Germinal center (tissue), 1 donor: ENCODE measurements at regions not wholly inside any gene's neighbourhood (a gene's known extent, or its start where the extent isn't known, plus 50 kb on each side); places are given as distances from the start of the nearest gene placed in this dataset.
"Not testable (repeated sequence)": the region's sequence is repeated elsewhere in the genome, so short reads cannot be mapped to it uniquely, and the experiment has no call there.

ENCODE experiments used
- DNase-seq: peaks from one replicate; pipeline ENCODE4 v3.0.0; 2012; ENCODE audit warnings: mixed read lengths, low spot score

DNA sequence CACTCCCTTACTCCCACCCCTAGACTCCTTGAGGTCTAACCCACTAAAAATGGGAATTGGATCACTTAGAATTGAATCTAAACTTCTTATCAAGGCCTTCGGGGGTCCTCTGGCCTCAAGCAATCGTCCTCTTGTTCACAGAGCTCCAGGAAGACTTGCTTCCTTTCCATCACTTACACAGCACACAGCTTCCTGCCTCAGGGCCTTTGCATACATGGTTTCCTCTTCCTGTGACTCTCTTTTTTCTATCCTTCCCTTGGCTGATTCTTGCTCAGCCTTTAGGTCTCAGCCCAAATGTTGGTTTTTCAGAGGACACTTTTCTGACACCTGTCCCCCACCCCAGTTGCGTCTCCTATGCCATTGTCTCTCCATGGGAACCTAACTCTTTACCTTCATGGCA is 50.0 kb upstream of the ALDH1B1 start:
- DNase-seq, result no peak

- no peak for DNase-seq
These were observed 50.4 kb upstream of the ALDH1B1 start for GRCh38 chr9:38342096-38342495.

DNA sequence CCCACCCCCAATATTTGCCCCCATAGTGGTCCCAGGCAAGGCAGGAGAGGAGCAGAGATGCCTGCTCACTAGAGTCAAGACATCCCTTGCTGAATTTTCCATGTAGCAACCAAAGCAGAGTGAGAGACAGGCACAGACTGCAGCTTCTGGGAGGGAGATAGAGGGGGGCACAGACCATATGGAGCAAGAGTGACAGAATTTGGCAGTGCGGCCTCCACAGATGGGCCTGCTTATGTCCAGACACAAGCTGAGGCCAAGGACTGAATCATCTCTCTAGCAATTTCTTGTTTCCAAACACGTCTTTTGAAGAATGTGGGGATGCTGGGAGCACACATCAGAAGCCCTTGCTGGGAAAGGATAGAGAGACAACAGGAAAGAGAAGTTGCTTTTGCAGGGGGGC is 53.0 kb upstream of the ALDH1B1 start:
- no peak for DNase-seq

DNA sequence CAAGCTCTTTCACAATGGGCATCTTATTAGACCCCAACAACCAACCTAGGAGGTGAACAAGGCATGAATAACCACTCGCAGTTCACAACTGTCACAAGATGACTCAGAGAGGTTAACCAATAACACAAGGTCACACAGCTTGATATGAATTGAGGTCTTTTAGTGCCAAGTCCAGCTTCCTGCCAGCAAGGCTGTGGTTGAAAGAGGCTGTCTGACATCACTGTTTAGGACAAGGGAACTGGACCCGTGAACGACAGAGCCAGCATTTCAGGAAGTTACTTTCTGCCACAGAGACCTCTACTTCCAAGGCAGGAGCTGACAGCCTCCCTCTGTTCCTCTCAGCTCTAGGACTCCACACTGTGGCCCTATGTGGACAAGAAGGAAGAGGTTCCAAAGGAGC is 53.4 kb upstream of the ALDH1B1 start:
- no peak for DNase-seq

- no peak for DNase-seq
These were observed 54.0 kb upstream of the ALDH1B1 start for GRCh38 chr9:38338342-38339018.

DNA sequence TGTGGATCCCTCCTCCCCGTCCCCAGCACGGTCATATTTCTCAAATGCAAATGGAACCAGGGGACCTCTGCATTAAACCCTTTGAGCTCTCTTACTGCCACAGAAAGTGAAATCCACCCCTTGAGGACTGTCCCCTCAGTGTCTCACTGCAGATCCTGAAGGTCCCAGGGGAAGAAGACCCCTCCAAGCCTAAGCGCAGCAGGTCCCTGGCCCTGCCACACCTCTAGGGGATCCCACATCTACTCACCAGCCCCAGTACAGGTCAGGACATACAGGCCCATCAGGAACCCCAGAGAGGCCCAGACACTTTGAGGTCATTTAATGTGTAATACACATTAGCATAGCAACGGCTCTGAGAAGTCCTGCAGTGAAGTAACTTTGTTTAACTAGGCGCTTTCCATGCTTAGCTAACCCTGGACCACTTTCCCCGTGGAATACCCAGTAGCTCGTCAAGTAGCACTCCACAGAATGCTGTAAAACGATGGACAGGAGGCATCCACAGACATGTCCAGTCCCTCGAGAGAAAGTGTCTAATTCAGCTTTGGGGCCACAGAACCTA is 54.7 kb upstream of the ALDH1B1 start:
- DNase-seq, result no peak

- no peak for DNase-seq
These were observed 55.3 kb upstream of the ALDH1B1 start for GRCh38 chr9:38337181-38337580.

DNA sequence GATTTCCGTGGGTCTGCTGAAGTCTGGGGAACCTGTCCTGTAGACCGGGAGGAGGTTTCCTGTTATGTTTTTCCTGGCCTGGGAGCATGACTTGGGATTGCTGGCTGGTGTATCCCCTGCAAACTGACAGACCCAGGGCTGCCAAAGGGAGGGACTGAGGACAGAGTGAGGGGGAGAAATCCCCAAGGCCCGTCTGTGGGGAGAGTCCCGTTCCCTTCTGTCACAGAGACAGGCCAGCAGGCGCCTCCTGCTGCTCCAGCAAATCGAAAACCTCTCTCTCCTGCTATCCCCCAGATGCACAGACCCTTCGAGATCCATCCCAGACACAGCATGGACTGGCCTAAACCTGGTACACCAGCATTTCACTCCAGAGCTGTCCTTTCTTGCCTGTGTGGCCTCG is 56.2 kb upstream of the ALDH1B1 start:
- no peak for DNase-seq

GRCh38 chr9:38335686-38336085 is 56.8 kb upstream of the ALDH1B1 start:
- no peak for DNase-seq

GRCh38 chr9:38334234-38334633 is 58.3 kb upstream of the ALDH1B1 start:
- no peak for DNase-seq

DNA sequence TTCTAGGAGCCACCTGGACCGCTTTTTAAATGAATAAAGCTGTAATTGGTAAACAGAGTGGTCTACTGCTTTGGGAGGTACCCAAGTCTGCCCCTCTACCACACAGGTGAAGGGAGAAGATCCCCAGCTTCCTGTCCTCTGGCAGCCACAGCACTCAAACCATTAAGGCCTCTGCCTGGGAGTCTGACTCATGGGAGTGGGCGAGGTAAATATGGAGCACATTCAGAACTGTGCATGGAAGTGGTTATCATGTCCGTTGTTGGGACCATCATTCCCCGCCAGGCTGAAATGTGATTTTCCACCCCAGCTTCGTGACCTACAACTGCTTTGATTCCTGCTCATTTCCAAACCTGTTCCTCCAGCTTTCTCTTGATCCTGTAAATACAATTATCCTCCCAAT is 59.5 kb upstream of the ALDH1B1 start:
- DNase-seq, result no peak

DNA sequence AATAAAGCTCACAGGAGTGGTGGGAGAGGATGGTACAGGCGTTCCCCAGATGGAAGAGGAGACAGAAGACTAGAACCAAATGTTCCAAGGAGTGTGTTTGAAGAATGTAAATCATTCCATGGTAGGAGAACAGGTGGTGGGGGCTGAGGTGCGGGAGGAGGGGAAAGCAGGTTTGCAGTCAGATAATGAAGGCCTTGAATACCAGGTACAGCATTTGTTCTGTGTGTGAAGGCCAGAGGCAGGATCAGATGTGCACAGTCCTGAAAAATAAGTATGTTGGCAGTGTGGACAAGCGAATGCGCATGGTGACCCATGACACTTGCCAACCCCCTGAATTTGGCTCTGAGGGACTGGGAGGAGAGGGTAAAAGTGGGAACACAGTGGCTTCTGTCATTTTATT is 59.9 kb upstream of the ALDH1B1 start:
- DNase-seq, result no peak

DNA sequence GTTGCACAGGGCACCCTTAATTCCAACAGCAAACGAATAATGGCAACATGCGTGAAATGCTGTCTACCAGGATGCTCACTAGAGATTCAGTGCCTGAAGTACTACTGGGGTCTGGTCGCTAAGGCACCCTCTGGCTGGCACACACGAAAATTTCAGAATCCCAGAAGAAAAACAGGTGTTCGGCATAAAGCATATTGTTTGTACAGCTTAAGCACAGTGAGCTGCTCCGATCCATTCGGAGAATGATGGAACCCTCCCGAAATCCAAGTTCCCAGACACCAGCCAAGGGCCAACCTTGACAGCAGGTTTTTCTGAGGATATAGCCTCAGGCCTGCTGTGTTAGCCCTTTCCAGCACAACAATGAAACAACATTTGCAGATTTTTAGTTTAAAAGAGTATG is 61.4 kb upstream of the ALDH1B1 start:
- no peak for DNase-seq

- no peak for DNase-seq
These were observed 62.5 kb upstream of the ALDH1B1 start for GRCh38 chr9:38329968-38330367.

DNA sequence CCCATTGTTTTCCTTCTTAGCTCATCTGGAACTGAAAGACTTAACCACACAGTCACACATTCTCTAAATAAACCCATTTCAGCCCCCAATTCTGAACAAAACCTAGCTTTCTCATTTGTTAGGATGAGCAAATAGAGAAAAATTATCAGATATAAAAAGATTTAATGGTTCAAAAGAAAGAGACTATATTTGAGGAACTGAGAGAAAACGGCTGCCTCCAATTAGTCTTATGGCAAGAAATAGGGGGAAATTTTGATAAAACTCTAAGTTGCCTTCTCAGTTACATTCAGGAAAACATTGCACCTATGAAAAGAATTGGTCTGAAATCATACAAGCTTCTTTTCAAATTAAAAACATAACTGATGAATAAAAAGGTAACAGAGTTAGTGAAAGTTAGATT is 63.7 kb upstream of the ALDH1B1 start:
- no peak for DNase-seq

DNA sequence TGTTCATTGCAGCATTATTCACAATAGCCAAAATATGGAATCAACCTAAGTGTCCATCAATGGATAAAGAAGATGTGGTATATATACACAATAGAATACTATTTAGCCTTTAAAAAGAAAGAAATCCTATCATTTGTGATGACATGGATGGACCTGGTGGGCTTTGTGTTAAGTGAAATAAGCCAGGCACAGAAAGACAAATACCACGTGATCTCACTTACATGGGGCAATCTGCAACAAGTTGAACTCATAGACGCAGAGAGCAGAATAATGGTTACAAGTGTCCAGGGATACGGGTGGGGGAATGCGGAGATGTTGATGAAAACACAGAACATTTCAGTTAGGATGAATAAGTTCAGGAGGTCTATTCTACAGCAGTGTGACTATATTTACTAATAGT is 66.4 kb upstream of the ALDH1B1 start:
- DNase-seq, result no peak

DNA sequence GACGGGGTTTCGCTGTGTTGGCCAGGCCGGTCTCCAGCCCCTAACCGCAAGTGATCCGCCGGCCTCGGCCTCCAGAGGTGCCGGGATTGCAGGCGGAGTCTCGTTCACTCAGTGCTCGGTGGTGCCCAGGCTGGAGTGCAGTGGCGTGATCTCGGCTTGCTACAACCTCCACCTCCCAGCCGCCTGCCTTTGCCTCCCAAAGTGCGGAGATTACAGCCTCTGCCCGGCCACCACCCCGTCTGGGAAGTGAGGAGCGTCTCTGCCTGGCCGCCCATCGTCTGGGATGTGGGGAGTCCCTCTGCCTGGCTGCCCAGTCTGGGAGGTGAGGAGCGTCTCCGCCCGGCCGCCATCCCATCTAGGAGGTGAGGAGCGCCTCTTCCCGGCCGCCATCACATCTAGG is 68.3 kb upstream of the ALDH1B1 start:
- not testable (repeated sequence) for DNase-seq

DNA sequence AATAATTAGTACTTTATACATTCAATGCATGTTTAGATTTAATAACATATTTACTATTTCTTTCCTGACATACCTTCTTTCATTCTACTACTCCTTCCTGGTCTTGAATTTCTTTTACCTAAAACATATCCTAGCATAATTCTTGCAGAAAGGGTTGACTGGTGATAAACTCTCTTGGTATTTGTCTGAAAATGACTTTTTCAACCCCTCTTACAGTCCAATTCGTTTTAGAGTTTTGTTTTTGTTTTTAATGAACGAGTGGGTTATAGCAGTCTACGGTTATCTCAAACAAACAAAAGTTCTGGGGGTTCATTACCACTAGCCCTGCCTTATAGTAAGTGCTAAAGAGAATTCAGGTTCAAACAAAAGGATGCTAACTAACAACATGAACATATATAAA is 69.6 kb upstream of the ALDH1B1 start:
- DNase-seq, result no peak

DNA sequence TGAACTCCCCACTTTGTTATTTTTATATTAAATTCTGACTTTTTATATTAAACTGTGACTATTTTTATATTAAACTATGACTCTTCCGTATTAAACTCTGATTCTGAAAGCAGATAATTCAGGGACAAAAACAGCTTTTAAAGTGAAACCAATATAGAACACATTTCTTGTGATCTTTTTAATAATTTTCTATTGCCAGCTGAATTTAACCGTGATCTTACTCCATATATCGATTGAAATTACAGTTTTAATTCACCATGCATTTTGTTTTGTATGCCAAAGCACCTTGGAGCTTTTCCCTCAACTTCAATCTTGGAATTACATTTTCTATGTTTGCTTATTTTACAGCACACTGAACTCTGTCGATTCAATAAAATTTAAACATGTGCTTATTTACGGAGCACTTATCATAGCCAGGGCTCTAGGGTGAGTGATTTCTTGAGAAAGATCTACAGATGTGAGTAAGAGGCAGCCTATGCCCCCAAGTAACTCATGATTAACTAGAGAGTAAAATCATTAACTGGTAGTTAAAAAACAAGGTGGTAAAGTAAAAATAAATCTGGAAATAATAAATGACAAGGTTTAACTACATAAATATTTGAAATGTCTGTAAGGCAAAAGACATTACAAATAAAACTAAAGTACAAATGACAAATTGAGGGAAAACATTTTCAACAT is 72.9 kb upstream of the ALDH1B1 start:
- DNase-seq, result no peak

DNA sequence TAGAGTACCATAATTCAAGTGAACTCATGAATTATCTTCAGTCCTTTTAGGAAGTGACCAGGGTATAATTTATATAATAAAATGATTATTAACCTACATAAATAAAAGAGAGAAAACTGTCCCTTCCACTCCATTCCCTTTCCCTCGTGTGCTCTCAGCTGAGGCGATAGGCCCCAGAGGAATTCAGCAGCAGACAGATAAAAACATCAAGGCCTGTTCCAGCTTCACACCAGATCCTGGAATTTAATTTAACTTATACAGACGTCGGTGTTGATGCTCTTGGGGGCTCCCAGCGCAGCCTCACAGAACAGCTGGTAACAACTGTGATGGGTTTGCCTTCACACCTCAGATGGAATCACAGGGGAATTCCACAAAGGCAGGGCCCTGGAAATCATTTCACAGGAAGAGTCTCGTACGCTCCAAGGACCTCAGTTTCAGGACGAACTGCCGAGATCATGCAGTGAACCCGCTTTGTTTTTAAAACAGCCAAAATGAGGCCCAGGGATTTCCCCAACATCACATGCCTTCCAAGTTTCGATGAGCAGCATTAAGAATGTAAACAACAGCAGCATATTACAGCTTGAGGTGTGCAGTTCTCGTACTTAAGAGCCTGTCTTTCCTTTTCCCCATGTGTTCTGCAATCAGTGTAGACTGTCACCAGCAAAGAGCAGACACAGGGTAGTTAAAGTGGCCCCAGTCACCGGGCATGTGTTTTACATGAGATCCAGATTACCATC is 73.6 kb upstream of the ALDH1B1 start:
- no peak for DNase-seq

GRCh38 chr9:38316166-38316780 is 76.2 kb upstream of the ALDH1B1 start:
- DNase-seq, result no peak

- DNase-seq, result no peak
These were observed 77.4 kb upstream of the ALDH1B1 start for GRCh38 chr9:38315085-38315595.
